GDM1 (cell line): ENCODE measurements at regions not wholly inside any gene's neighbourhood (a gene's known extent, or its start where the extent isn't known, plus 50 kb on each side); places are given as distances from the start of the nearest gene placed in this dataset.

Experiments used
- DNase-seq: peaks from one replicate; lab custom pipeline; 2025; lab: John Stamatoyannopoulos, UW

DNA sequence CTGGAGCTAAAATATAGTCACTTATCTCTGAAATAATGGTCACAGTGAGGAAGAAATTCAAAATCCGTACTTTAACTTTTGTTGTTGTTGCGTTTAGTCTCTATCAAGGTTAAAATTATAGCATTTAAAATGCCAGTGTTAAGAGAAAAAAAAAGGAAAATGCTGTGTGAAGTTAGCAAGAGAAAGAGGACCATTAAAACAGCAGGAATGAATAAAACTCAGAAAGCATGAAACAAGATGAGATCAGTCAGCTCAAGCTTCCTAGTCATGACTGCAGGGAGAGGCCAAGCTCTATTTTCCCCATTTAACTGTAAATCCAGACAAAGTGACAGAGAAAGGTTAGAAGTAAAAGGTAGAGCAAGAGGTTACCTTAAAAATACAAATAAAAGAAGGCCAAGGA lies 281.7 kb upstream of the ATP5MC3 start:
- DNase-seq: no peak

DNA sequence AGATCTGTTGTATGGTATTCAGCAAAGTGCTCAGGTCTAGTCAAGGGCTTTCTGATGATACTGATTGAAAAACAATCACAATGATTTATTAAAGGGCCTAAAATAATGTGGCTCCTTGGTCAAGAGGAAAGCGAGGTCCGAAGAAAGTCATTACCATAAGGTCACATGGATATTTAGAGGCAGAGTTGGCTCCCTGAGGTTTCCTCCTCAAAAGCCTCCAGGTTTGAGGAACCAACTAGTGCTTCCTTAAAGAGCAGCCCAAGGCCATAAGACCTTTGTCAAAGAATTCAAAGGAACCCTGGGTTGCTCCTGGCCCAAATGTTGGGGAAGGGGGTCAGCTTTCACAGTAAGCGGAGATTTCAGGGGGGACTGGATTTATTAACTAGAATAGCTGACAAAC lies 280.7 kb upstream of the ATP5MC3 start:
- no peak for DNase-seq

DNA sequence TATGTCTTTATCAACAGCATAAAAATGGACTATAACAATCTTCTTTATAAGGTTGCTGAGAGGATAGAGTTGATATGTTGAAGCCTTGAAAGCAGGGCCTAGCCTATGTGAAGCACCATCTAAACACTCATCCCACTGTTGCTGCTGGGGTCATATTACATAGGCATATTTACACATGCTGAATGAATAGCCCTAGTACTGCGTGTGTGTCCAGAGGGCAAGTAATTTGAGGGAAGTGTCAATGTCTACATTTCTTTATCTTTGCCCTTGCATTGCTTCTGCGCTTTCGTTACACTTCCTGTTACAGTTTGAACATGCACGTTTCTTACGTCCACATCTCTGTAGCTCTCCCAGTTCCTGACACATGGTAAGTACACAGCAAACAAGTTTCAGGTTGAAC lies 280.3 kb upstream of the ATP5MC3 start:
- DNase-seq: no peak

DNA sequence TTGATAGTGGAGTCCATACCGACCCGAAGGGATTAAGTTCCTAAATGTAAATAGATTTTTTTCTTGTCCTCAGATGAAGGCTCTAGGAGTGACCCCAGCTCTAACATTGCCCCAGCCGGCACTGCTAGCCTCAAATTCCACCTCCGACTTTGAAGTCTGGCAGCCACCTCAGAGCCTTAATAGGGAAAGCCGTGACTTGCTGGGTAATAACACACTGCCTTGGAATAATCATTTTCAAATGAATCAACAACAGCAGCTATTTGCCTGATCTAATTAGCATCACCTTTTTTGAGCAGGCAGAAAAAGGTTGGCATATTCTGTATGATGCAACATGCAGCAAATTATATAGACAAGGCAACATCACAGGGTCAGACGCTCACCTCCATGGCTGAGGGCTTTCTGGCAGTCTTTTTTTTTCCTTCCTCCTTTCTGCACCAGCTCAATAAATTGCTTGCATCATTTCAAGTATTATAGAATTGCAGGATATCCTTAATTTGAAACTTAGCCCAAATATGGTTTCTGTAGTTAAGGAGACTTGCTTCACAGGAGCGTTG lies 276.5 kb upstream of the ATP5MC3 start:
- DNase-seq: no peak

DNA sequence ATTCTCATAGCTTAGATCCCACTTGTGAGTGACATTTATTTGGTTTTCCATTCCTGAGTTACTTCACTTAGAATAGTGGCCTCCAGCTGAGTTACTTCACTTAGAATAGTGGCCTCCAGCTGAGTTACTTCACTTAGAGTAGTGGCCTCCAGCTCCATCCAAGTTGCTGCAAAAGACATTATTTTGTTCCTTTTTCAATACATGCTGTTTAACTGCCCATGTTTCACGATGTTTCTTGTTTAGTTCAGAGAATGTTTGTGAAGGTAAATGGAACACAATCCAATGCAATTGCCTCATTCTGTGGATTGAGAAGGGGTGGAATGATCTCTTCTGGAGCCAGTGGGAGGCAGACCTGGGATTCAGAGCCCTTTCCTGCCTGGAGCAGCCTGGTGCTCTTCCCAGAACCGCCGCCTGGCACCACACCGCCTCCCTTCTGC lies 273.5 kb upstream of the ATP5MC3 start:
- DNase-seq: no peak

DNA sequence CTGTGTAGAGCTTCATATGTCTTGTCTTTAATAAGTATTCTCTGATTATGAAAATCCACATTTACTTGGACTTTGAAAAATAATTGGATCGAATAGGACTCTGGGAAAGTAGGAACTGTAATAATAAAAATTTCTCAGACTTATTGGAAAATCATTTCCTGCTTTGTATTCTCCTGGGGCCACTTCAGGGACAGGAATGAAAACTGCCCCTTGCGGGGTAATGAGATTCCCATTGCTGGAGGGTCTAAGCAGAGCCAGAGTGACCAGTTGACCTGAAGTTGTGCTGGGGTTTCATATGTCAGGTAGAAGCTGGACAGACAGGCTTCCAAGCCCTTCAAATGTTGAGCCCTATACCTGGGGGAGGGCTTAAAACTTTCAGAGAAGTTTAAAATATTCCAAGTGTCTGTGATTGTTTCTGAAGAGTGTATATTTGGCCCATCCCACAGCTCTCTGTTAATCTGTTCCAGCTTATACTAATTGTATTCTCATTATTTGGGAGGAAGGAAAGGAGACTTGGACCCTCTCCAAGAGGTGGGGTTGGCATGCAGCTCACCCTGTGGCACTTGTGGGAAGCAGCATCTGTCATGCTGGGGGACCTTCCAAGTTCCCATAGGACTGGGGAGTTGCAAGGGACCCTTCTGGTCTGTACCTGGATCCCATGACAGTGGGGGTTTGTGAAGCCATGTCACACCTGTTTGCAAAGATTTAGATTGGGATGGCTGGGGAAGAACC lies 268.7 kb upstream of the ATP5MC3 start:
- DNase-seq: no peak

DNA sequence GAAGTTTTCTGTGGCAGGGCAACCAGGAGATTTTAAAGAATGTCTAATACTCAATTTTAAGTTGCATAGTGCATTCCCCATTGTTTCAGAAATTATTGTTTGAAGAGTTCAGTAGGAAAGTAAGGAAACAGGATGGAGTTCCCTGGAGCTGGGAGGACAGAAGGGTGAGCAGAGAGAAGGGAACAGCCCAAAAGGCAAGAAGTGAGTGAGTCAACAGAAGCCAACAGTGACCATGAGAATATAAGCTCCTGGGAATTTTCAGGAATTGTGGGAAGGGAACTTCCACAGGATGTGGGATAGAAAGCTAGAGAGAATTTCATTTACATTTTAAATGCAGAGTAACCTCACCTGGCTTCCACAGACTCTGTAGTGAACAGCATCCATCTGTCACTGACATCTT lies 268.1 kb upstream of the ATP5MC3 start:
- no peak for DNase-seq

DNA sequence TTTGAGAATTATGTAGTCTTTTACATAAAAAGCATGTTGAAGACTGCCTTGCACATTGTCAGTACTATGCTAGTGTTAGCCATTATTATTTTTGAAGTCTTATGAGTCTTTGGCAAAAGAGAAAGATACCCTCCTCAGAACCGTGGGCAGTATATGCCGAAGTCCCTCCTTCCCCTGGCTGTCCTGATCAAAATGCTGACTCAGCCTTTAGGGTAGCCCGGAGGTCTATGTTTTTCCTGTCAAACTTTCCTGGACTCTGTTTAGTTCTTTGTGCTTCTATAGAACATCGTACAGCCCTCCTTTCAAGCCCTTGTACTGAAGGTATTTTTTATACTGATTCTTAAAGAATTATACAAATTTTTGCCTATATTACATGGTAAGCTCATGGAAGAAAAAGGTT lies 264.7 kb upstream of the ATP5MC3 start:
- no peak for DNase-seq

DNA sequence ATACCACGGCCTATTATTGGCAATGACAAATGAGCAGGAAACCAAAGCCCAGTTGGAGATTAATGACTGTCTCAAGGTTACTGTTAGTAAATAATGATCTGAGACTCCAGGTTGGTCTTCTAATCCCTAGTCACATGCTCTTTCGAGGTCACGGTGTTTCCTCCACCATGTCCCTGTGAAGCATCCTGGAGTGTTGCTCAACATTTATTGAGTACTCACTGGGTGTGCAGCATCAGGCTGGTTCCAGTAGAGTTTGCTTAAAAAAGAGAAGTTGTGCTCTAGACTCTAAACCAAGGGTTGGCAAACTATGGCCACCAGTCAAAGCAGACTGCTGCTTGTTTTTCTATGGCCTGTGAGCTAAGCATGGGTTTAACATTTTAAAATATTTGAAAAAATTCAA lies 263.8 kb upstream of the ATP5MC3 start:
- no peak for DNase-seq

DNA sequence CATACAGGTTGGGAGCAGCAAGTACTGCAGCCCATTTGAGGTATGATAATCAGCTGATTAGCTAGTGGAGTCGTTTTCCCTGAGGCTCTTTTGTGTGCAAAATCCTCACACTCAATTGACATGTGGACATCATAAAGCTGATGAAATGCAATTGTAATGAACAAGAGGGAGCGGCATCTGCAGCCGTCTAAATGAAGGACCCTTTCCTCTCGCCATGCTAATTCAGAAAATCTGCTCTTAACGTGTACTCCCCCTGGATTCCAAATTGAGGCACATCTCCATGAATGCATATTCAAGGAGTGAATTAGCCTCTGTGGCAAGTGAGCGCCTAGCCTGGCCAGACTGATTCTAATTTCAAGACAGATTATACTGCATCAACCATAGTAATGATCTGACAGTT lies 260.9 kb upstream of the ATP5MC3 start:
- no peak for DNase-seq

DNA sequence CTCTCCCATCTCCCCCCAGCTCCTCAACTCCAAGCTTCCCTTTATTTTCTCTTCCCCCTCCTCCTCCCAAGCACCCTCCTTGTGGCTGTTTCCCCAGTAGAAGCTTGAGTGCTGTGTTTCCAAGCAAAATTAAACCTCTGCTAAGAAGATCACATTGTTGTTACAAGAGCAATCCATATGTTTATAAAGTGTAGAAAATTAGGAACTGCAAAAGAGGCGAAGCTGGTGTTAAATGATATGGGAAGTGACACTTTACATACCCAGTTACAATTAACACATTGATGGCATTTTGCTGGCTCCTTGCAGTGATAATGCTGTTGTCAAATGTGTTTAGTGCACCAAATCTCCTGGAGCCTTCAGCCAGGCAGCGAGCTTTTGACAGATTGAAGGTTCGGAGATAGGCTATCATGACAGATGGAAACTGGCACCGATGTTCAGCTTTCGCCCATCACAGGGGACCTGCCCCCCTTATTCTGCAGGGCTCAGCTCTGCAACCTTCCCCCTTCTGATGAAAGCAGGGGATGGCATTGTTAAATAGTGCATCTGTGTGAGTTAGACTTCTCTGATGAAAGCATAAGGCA lies 259.8 kb upstream of the ATP5MC3 start:
- DNase-seq: no peak

DNA sequence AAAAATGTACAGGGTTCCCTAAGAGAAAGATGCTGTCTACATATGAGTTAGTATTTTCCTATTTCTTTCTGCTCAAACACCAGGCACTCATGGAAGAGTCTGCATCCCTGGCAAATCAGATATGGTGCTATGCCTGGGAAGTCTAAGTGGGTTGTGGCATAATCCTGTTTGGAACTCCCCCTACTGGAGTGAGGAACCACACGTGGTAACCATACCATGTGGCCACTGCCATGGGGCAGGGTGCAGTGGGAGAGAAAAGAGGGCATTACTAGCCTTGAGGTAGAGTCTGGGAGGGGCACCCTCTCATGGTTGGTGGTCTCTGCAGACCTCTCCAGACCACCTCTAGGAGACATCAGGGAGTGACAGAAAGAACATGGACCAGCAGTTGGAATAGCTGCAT lies 257.9 kb upstream of the ATP5MC3 start:
- no peak for DNase-seq

DNA sequence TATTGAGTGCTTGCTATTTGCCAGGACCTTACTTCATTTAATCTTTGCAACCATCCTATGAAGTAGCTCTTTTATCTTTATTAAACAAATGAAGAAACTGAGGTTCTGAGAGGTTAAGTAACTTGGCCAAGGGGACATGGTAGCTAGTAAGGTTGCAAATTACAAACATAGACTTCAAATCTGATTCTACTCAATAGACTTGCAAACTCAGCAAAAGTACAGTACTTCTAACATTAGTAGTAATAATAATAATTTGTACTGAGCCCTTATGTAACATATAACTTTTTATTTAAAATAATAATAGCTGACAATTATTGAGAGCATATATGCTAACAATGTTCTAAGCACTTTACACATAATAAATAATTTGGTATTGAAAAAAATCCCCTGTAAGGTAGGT lies 255.7 kb upstream of the ATP5MC3 start:
- DNase-seq: no peak

DNA sequence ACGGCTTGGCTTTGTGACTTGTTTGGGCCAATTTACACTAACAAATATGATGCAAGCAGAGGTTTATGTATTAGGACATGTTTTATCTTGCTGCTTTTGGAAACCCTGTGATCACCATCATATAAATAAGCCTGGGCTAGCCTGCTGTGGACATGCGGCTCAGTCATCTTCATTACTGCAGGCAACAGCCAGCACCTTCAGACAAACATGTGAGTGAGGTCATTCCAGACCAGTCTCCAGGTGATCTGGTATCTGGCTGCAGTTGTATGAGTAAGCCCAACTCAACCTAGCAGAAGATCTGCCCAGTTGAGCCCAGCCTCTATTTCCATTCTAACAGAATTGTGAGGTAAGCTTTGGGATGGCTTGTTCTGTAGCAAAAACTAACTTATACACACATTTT lies 254.6 kb upstream of the ATP5MC3 start:
- DNase-seq: no peak

DNA sequence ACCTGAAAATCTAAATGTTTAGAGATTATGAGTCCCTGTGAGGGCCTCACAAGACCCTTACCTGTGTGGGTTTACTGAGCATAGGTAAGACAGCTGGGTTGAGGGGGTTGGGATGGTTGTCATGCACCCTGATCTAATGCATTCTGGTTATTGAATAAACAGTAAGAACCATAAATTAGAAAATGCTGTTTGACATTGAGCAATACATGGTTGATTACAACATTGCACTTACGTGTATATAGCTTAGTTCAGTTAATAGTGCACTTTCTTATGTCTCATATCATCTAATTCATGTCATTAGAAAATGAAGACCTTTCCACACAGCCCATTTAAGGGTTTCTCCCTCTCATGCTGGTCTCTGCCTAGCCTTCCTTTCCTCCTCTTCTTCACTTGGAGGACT lies 253.5 kb upstream of the ATP5MC3 start:
- DNase-seq: no peak

DNA sequence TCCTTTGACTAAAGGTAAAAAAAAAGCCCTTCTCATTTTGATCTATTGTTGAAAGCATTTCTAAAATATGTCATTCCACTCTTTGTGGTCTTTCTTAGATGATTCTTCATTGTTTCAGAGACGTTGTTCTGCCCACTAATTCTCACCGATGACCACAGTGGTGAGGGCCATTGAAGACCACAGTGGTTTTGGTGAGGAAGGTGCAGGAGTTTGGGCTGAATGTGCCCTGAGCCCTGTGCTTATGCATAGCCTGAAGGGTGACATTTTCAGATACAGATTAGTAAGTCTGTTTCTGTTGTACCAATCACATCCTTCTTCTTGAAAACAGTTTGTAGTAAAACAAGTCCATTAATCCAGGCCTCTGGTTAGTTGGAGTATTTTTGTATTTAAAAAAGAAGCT lies 251.3 kb upstream of the ATP5MC3 start:
- no peak for DNase-seq

DNA sequence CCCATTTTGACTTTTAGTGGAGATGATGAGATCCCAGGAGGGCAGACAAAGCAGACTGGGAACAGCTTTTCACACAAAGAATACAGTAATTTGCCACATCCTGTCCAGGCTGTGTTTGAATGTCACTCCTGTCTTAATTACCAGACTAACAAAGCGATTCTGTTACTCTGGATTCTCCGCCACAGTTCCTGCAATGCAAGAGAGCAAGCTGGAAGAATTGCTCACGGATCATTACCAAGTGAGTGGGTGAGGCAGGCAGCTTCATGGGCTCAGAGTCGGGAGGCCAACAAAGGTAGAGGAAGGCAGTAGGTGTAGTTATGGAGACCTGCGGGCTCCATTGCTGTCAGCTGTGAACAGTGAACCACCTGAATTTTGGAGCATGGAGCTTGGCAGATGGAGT lies 250.5 kb upstream of the ATP5MC3 start:
- DNase-seq: no peak

DNA sequence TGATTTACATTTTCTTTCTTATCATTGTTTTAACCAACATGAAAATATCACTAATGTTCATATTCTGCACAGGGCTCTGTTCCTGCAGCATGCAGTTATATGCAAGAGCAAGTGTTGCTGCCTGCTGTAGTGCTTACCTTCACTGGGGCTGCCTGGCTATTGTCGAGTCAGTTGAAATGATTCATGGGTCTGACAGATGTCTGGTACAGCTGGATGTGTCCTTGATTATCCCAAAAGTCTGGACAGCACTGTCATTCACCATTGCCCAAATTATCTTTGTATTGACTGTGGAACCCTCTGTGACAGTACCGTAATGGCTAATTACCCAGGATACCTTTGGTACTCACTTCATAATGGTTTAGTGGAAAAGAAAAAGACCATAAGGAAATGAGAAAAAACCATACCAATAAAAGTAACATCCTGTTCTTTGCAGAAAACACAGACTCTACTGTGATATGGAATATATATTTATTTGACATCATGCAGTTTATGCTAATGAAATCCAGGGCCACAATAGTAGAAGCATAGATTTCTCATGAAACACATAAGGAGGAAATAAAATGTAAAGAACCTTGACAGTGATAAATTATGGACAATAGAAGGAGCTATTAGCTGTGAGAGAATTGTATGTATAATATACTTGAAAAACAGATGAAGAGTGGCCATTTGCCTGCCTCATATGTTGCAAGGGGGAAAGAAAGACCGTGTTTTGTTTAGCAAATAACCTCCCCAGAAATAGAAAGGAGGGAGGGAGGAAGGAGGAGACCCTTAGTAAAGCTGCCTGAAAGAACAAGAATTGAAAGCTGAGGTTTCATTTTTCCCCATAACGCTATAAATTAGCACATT lies 249.8 kb upstream of the ATP5MC3 start:
- DNase-seq: no peak

DNA sequence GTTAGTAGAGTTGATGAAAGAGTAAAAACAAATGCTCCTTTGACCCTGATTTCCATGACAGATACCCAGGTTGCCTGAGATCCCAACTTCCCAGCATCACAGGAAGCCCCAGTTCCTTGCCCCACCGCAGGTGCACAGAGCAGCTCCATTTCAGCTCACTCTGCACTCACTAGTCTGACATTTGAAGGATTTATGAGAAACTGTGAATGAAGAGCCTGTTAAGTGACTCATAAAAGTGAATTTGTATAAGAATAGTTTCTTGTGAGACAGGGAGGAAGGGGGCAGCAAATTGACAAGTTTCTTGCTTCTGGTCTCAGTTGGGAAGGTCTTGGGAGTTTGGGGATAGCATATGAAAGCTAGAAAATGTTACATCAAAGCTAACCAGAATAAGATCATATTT lies 248.7 kb upstream of the ATP5MC3 start:
- DNase-seq: no peak

DNA sequence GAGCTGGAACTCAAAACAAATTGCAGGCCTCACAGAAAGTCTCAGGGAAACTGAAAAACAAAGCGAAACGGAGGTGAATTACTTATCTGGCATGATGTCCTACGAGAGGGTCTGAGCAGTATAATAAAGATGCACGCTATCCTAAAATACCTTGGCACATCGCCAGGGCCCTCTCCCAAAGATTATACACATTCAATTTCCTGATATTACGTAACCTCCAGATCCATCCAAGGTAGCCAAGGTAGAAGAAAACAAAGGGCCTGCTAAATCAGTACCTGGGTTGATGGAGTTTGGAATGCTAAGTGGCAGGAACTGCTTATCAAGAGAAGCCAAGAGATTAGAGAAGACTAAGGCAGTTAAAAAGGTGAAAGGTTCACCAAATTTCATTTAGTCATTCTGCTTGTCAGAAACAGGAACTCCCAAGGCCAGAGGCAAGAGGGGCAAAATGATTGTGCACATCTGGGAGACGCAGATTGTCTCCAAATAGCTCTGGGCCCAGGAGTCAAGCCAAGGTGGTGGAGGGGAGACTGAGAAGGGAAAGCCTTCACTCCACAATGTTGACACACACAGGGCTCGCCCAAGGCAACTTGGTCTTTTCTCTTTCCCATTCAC lies 236.8 kb upstream of the ATP5MC3 start:
- no peak for DNase-seq

DNA sequence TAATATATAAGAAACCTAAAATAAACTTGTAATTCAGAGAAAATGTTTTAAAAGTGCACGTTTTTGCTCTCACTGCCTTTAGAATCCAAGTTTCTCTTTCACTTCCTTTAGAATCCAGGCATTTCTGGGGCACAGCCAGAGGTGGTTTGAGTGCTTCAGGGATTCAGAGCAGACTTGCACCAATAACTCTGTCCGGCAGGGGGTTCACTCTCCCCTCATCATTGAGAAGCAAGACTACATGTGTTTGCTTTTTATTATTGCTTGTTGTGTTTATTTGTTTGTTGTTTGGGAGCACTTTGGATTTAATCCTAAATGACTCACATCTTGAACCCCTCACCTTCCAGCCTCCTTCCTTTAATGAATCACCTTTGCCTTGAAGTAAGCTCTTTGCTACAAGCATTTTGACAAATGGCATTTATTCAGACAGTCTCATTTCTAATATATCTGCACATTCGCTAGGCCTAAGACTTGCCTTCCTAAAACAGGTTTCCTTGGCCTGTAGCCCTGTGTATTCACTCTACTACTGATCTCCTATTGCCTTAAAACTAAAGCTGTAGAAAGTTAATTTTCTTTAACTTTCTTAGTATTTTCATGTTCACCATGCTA lies 233.5 kb upstream of the ATP5MC3 start:
- DNase-seq: no peak
